H1 (cell line): ENCODE measurements at regions not wholly inside any gene's neighbourhood (a gene's known extent, or its start where the extent isn't known, plus 50 kb on each side); places are given as distances from the start of the nearest gene placed in this dataset.

Source experiments
- CTCF ChIA-PET: fragments of 300-600 bp; sonication (Branson Sonifier 250); formaldehyde crosslinking; loops from one replicate; lab custom pipeline; 2021; ENCODE audit not compliant: partially characterized antibody; lab: Charles Lee
- POLR2A ChIA-PET: fragments of 300-600 bp; sonication (Branson Sonifier 250); formaldehyde crosslinking; loops from one replicate; lab custom pipeline; 2021; ENCODE audit warnings: inconsistent platforms; ENCODE audit not compliant: partially characterized antibody; lab: Charles Lee
- DNase-seq, 2 experiments: peaks; one replicate each; pipeline versions ENCODE4 v3.0.0 to v3.0.0-alpha.2; 2010 to 2022; ENCODE audit warnings: low spot score in 2 of 2, low read depth in 1 of 2, mixed read lengths in 1 of 2
- FAIRE-seq: peaks from 2 replicates; lab custom pipeline; 2011; peaks lifted over from hg19 to GRCh38; lab: Jason Lieb, UNC
- H2AFZ ChIP-seq: 2 replicates; pipeline ENCODE4 v1.8.1; 2012; ENCODE audit warnings: low read length, inconsistent platforms
- H2AK5ac ChIP-seq: 2 replicates; pipeline ENCODE4 v1.6.1; 2013; ENCODE audit warnings: low read depth, low read length
- H2BK120ac ChIP-seq: replicated peaks from 2 replicates; pipeline ENCODE3; 2013; ENCODE audit warnings: low read depth, low read length, inconsistent platforms
- H2BK12ac ChIP-seq: 2 replicates; pipeline ENCODE4 v1.6.1; 2013; ENCODE audit warnings: low read depth, low read length
- H2BK15ac ChIP-seq: 2 replicates; pipeline ENCODE4 v1.6.1; 2013; ENCODE audit warnings: low read length
- H2BK20ac ChIP-seq: 2 replicates; pipeline ENCODE4 v1.6.1; 2013; ENCODE audit warnings: low read length
- H2BK5ac ChIP-seq: 2 replicates; pipeline ENCODE4 v1.6.1; 2013; ENCODE audit warnings: low read depth, low read length
- H3K14ac ChIP-seq: 2 replicates; pipeline ENCODE4 v1.6.1; 2013; ENCODE audit warnings: inconsistent platforms; ENCODE audit not compliant: insufficient read length
- H3K18ac ChIP-seq: 2 replicates; pipeline ENCODE4 v1.6.1; 2013; ENCODE audit warnings: low read length; ENCODE audit errors: extremely low read depth
- H3K23ac ChIP-seq: 2 replicates; pipeline ENCODE4 v1.6.1; 2013; ENCODE audit warnings: inconsistent platforms; ENCODE audit not compliant: insufficient read length
- H3K23me2 ChIP-seq: 2 replicates; pipeline ENCODE4 v1.6.1; 2013; ENCODE audit warnings: low read depth, low read length
- H3K27ac ChIP-seq: 2 replicates; pipeline ENCODE4 v1.6.1; 2011; ENCODE audit warnings: low read depth, low read length, inconsistent platforms
- H3K27me3 ChIP-seq, 4 experiments: replicated peaks in 1 of 4; 1 replicate in 1 of 4; 2 replicates in 3 of 4; pipeline versions ENCODE4 v1.6.1 to v1.8.1; 2011 to 2013; ENCODE audit warnings: low read length in 3 of 4, mild to moderate bottlenecking in 3 of 4, inconsistent platforms in 2 of 4, mixed read lengths in 2 of 4, moderate library complexity in 1 of 4; ENCODE audit not compliant: control insufficient read depth in 3 of 4, insufficient read depth in 3 of 4; ENCODE audit errors: extremely low read depth in 1 of 4
- H3K36me3 ChIP-seq, 4 experiments: 2 replicates each; pipeline versions ENCODE4 v1.6.1 to v1.8.1; 2011 to 2013; ENCODE audit warnings: mild to moderate bottlenecking in 4 of 4, low read length in 3 of 4, moderate library complexity in 2 of 4, control low read depth in 1 of 4, inconsistent platforms in 1 of 4; ENCODE audit not compliant: insufficient read depth in 4 of 4, control insufficient read depth in 2 of 4
- H3K4ac ChIP-seq: replicated peaks from 2 replicates; pipeline ENCODE3; 2013; ENCODE audit warnings: low read length, low read depth, mixed read lengths, inconsistent platforms; ENCODE audit not compliant: insufficient read length
- H3K4me1 ChIP-seq, 4 experiments: replicated peaks in 1 of 4; 1 replicate in 1 of 4; 2 replicates in 3 of 4; pipeline versions ENCODE4 v1.6.1 to v1.8.1; 2011 to 2013; ENCODE audit warnings: low read length in 3 of 4, inconsistent platforms in 2 of 4, mixed read lengths in 1 of 4; ENCODE audit not compliant: insufficient read depth in 4 of 4, control insufficient read depth in 3 of 4
- H3K4me2 ChIP-seq, 2 experiments: 2 replicates each; pipeline versions ENCODE4 v1.6.1 to v1.8.1; 2011 to 2013; ENCODE audit warnings: low read depth in 2 of 2, low read length in 2 of 2, control low read depth in 1 of 2, inconsistent platforms in 1 of 2, mild to moderate bottlenecking in 1 of 2; ENCODE audit not compliant: insufficient read depth in 1 of 2
- H3K4me3 ChIP-seq, 4 experiments: fragments of 200-600, 300-600 bp in 1 of 4; sonication (generic), shearing (Covaris generic), sonication (Bioruptor Twin) in 1 of 4; 2 replicates each; pipeline versions ENCODE4 v1.5.1 to v1.8.1; 2011 to 2016; ENCODE audit warnings: low read length in 4 of 4, low read depth in 3 of 4, control low read depth in 2 of 4, inconsistent platforms in 2 of 4, mild to moderate bottlenecking in 2 of 4, mixed read lengths in 1 of 4, moderate library complexity in 1 of 4; ENCODE audit not compliant: insufficient read depth in 2 of 4; ENCODE audit errors: extremely low read depth in 1 of 4
- H3K56ac ChIP-seq: replicated peaks from 2 replicates; pipeline ENCODE3; 2013; ENCODE audit warnings: low read depth, mild to moderate bottlenecking, mixed read lengths, low read length, inconsistent platforms; ENCODE audit not compliant: insufficient read length
- H3K79me1 ChIP-seq: 2 replicates; pipeline ENCODE4 v1.6.1; 2013; ENCODE audit warnings: low read depth, low read length, control low read depth
- H3K79me2 ChIP-seq, 2 experiments: 2 replicates each; pipeline versions ENCODE4 v1.6.1 to v1.8.1; 2012 to 2013; ENCODE audit warnings: low read length in 2 of 2, mild to moderate bottlenecking in 2 of 2, inconsistent platforms in 1 of 2; ENCODE audit not compliant: insufficient read depth in 2 of 2, control insufficient read depth in 1 of 2
- H3K9ac ChIP-seq, 4 experiments: replicated peaks in 1 of 4; 1 replicate in 1 of 4; 2 replicates in 3 of 4; pipeline versions ENCODE4 v1.6.1 to v1.8.1; 2011 to 2013; ENCODE audit warnings: low read depth in 3 of 4, low read length in 3 of 4, control low read depth in 2 of 4, mild to moderate bottlenecking in 2 of 4, moderate library complexity in 2 of 4, inconsistent platforms in 1 of 4; ENCODE audit errors: extremely low read depth in 1 of 4
- H3K9me3 ChIP-seq, 2 experiments: 2 replicates each; pipeline versions ENCODE4 v1.6.1 to v1.8.1; 2012 to 2013; ENCODE audit warnings: mild to moderate bottlenecking in 2 of 2, moderate library complexity in 2 of 2, control low read depth in 1 of 2, inconsistent platforms in 1 of 2, low read depth in 1 of 2, low read length in 1 of 2, mixed read lengths in 1 of 2; ENCODE audit not compliant: insufficient read depth in 2 of 2
- H4K20me1 ChIP-seq, 2 experiments: replicated peaks in 1 of 2; 2 replicates each; pipeline versions ENCODE3 to v1.8.1; 2011 to 2013; ENCODE audit warnings: inconsistent platforms in 2 of 2, low read length in 2 of 2, mild to moderate bottlenecking in 1 of 2; ENCODE audit not compliant: insufficient read depth in 2 of 2, control insufficient read depth in 1 of 2
- H4K5ac ChIP-seq: 2 replicates; pipeline ENCODE4 v1.6.1; 2013; ENCODE audit warnings: low read length, low read depth, mixed read lengths, inconsistent platforms; ENCODE audit not compliant: insufficient read length
- H4K8ac ChIP-seq: 2 replicates; pipeline ENCODE4 v1.8.0; 2013; ENCODE audit warnings: mild to moderate bottlenecking, moderate library complexity, low read length, inconsistent platforms; ENCODE audit not compliant: insufficient read depth; ENCODE audit errors: extremely low read depth
- H4K91ac ChIP-seq: replicated peaks from 2 replicates; pipeline ENCODE3; 2013; ENCODE audit warnings: low read length, mixed read lengths, inconsistent platforms; ENCODE audit not compliant: insufficient read length
- CHD7 ChIP-seq: fragments of 300-600 bp; sonication (generic); IDR thresholded peaks from 2 replicates; pipeline ENCODE4 v1.7.1; 2012; ENCODE audit warnings: low read length, moderate library complexity, mild to moderate bottlenecking, inconsistent platforms; ENCODE audit not compliant: insufficient replicate concordance
- WGBS, 2 experiments: shearing (Covaris generic) in 1 of 2; methylation state at CpG; one replicate each; pipeline versions ENCODE4 v1.1.6 to v1.1.7; 2013 to 2015; ENCODE audit warnings: low lambda C conversion rate in 2 of 2, mixed read lengths in 2 of 2, inconsistent platforms in 1 of 2, low coverage in 1 of 2, missing lambda C conversion rate in 1 of 2; ENCODE audit not compliant: insufficient replicate concordance in 2 of 2, insufficient coverage in 1 of 2, insufficient read length in 1 of 2; ENCODE audit errors: extremely low coverage in 1 of 2, missing lambda C conversion rate in 1 of 2; 5-methylcytosine and 5-hydroxymethylcytosine counted together

GRCh38 chr10:4448030-4448429 is 378.0 kb upstream of the AKR1E2 start:
- Histone ChIP-seq H3K36me3 (no peaks in the 10 kb centered on the region), H3K23ac (no peak overlapping the region), H2AFZ (no peak overlapping the region), H3K23me2 (no peaks in the 10 kb centered on the region), H3K56ac (no peak overlapping the region), H3K79me1 (no peaks in the 10 kb centered on the region), H2BK5ac (no peak overlapping the region), H3K79me2 (no peaks in the 10 kb centered on the region), H4K91ac (no peak overlapping the region), H2BK120ac (no peak overlapping the region), H4K5ac (no peak overlapping the region), H4K20me1 (no peaks in the 10 kb centered on the region), H4K8ac (no peak overlapping the region), H3K4me2 (no peak overlapping the region), H2BK20ac (no peak overlapping the region), H3K27ac (no peak overlapping the region), H3K4ac (no peak overlapping the region), H3K9me3 (no peaks in the 10 kb centered on the region), H3K14ac (no peak overlapping the region), H2BK15ac (no peak overlapping the region), H2BK12ac (no peak overlapping the region), H3K18ac (no peak overlapping the region), H3K27me3 (no peaks in the 10 kb centered on the region), H3K4me1 (peaks cover 2 to 7% (median 3%) of the 10 kb centered on the region in 4 experiments; a peak in 3 of 7 replicates), H2AK5ac (no peak overlapping the region), H3K9ac (no peak overlapping the region), H3K4me3 (no peak overlapping the region)
- WGBS, 2 experiments, result 88% methylated on average over 1 of the region's 1 CpG; no CpG with 5 or more reads in 1 of the 2 experiments
- ChIA-PET CTCF (no interaction called here), POLR2A (no interaction called here)
- DNase-seq (no peak), FAIRE-seq (no peak)
- TF ChIP-seq CHD7, result no peak
